Activated T-helper 1 cell treated with anti-CD3 and anti-CD28 coated beads, Interleukin-12 subunit alpha, Interleukin-12 subunit beta, Interleukin-2, Interleukin-4 antibody, amounts not matched to agents 30 ng/mL and 10 ng/mL and 1 ng/mL, durations not matched to agents 14 hours and 24 hours and 36 hours (primary cell): ENCODE measurements at regions not wholly inside any gene's neighbourhood (a gene's known extent, or its start where the extent isn't known, plus 50 kb on each side); places are given as distances from the start of the nearest gene placed in this dataset.

ENCODE experiments used
- DNase-seq: peaks from one replicate; pipeline ENCODE4 v3.0.0; 2021; ENCODE audit warnings: low spot score
- H3K27ac Mint-ChIP-seq: one replicate; pipeline ENCODE4 v1.8.0; 2021; ENCODE audit warnings: mild to moderate bottlenecking, mixed read lengths
- H3K27me3 Mint-ChIP-seq: one replicate; pipeline ENCODE4 v1.8.0; 2022; ENCODE audit warnings: mild to moderate bottlenecking, moderate library complexity, mixed read lengths; ENCODE audit not compliant: insufficient read depth
- H3K36me3 Mint-ChIP-seq: one replicate; pipeline ENCODE4 v1.8.0; 2021; ENCODE audit warnings: low read depth, mixed read lengths
- H3K4me1 Mint-ChIP-seq: one replicate; pipeline ENCODE4 v1.8.0; 2021; ENCODE audit warnings: low read depth, mixed read lengths
- H3K4me3 Mint-ChIP-seq: one replicate; pipeline ENCODE4 v1.8.0; 2021; ENCODE audit warnings: mild to moderate bottlenecking, moderate library complexity, mixed read lengths
- H3K9me3 Mint-ChIP-seq: one replicate; pipeline ENCODE4 v1.8.0; 2021; ENCODE audit warnings: mixed read lengths
- intact Hi-C: fragments of 100-400 bp; cut with micrococcal nuclease; formaldehyde crosslinking; loops from one replicate; pipeline ENCODE4 v1.15.1; 2024

GRCh38 chr3:21860657-21861056, 109.6 kb upstream of the ZNF385D start:
- Mint-ChIP-seq H3K36me3 (no peaks in the 10 kb centered on the region), H3K4me3 (no peak overlapping the region), H3K27ac (no peak overlapping the region), H3K27me3 (no peaks in the 10 kb centered on the region), H3K9me3 (peaks cover 4% of the 10 kb centered on the region), H3K4me1 (no peaks in the 10 kb centered on the region)
- DNase-seq, result no peak
- intact Hi-C loops, result no loop called here

- Mint-ChIP-seq H3K27me3 (no peaks in the 10 kb centered on the region), H3K27ac (no peak overlapping the region), H3K9me3 (peaks cover 27% of the 10 kb centered on the region), H3K4me1 (no peaks in the 10 kb centered on the region), H3K36me3 (no peaks in the 10 kb centered on the region), H3K4me3 (no peak overlapping the region)
- intact Hi-C loops, result no loop called here
- no peak for DNase-seq
Measured at GRCh38 chr3:21876782-21877181, 125.8 kb upstream of the ZNF385D start.

- no peaks in the 10 kb centered on the region for H3K27me3 Mint-ChIP-seq
- DNase-seq, result no peak
- intact Hi-C loops, result no loop called here
- H3K27ac Mint-ChIP-seq, result no peak overlapping the region
- no peaks in the 10 kb centered on the region for H3K36me3 Mint-ChIP-seq
- H3K4me3 Mint-ChIP-seq, result no peak overlapping the region
- H3K4me1 Mint-ChIP-seq, result no peaks in the 10 kb centered on the region
- peaks cover 27% of the 10 kb centered on the region for H3K9me3 Mint-ChIP-seq
Measured at GRCh38 chr3:21877214-21877754, 126.3 kb upstream of the ZNF385D start.

GRCh38 chr3:21879184-21879886, 128.3 kb upstream of the ZNF385D start:
- Mint-ChIP-seq H3K9me3 (peaks cover 27% of the 10 kb centered on the region), H3K27me3 (no peaks in the 10 kb centered on the region), H3K4me1 (no peaks in the 10 kb centered on the region), H3K4me3 (no peak overlapping the region), H3K36me3 (no peaks in the 10 kb centered on the region), H3K27ac (no peak overlapping the region)
- intact Hi-C loops, result no loop called here
- no peak for DNase-seq

GRCh38 chr3:21888656-21889055, 137.6 kb upstream of the ZNF385D start:
- peaks cover 4% of the 10 kb centered on the region for H3K9me3 Mint-ChIP-seq
- no peak for DNase-seq
- no peak overlapping the region for H3K4me3 Mint-ChIP-seq
- H3K27ac Mint-ChIP-seq, result no peak overlapping the region
- intact Hi-C loops, result no loop called here
- no peaks in the 10 kb centered on the region for H3K36me3 Mint-ChIP-seq
- H3K4me1 Mint-ChIP-seq, result no peaks in the 10 kb centered on the region
- H3K27me3 Mint-ChIP-seq, result no peaks in the 10 kb centered on the region

GRCh38 chr3:21889166-21889565, 138.2 kb upstream of the ZNF385D start:
- no peak overlapping the region for H3K27ac Mint-ChIP-seq
- H3K4me1 Mint-ChIP-seq, result no peaks in the 10 kb centered on the region
- H3K27me3 Mint-ChIP-seq, result no peaks in the 10 kb centered on the region
- DNase-seq, result no peak
- H3K36me3 Mint-ChIP-seq, result no peaks in the 10 kb centered on the region
- intact Hi-C loops, result no loop called here
- peaks cover 4% of the 10 kb centered on the region for H3K9me3 Mint-ChIP-seq
- no peak overlapping the region for H3K4me3 Mint-ChIP-seq

- Mint-ChIP-seq H3K27ac (no peak overlapping the region), H3K36me3 (no peaks in the 10 kb centered on the region), H3K27me3 (no peaks in the 10 kb centered on the region), H3K4me3 (no peak overlapping the region), H3K4me1 (no peaks in the 10 kb centered on the region), H3K9me3 (no peaks in the 10 kb centered on the region)
- no peak for DNase-seq
- intact Hi-C loops, result no loop called here
Measured at GRCh38 chr3:21892104-21892503, 141.1 kb upstream of the ZNF385D start.

GRCh38 chr3:21893242-21893641, 142.2 kb upstream of the ZNF385D start:
- Mint-ChIP-seq H3K9me3 (no peaks in the 10 kb centered on the region), H3K4me3 (no peak overlapping the region), H3K27me3 (no peaks in the 10 kb centered on the region), H3K4me1 (no peaks in the 10 kb centered on the region), H3K36me3 (no peaks in the 10 kb centered on the region), H3K27ac (no peak overlapping the region)
- intact Hi-C loops, result no loop called here
- no peak for DNase-seq

GRCh38 chr3:21894459-21895340, 143.7 kb upstream of the ZNF385D start:
- H3K36me3 Mint-ChIP-seq, result no peaks in the 10 kb centered on the region
- intact Hi-C loops, result no loop called here
- H3K27me3 Mint-ChIP-seq, result no peaks in the 10 kb centered on the region
- H3K27ac Mint-ChIP-seq, result no peak overlapping the region
- no peaks in the 10 kb centered on the region for H3K4me1 Mint-ChIP-seq
- H3K4me3 Mint-ChIP-seq, result no peak overlapping the region
- no peak for DNase-seq
- no peaks in the 10 kb centered on the region for H3K9me3 Mint-ChIP-seq

GRCh38 chr3:21898316-21898715, 147.3 kb upstream of the ZNF385D start:
- Mint-ChIP-seq H3K27me3 (no peaks in the 10 kb centered on the region), H3K36me3 (no peaks in the 10 kb centered on the region), H3K27ac (no peak overlapping the region), H3K4me1 (no peaks in the 10 kb centered on the region), H3K9me3 (no peaks in the 10 kb centered on the region), H3K4me3 (no peak overlapping the region)
- DNase-seq, result no peak
- intact Hi-C loops, result no loop called here

GRCh38 chr3:21901484-21901883, 150.5 kb upstream of the ZNF385D start:
- Mint-ChIP-seq H3K4me3 (no peak overlapping the region), H3K27ac (no peak overlapping the region), H3K4me1 (no peaks in the 10 kb centered on the region), H3K36me3 (no peaks in the 10 kb centered on the region), H3K27me3 (no peaks in the 10 kb centered on the region), H3K9me3 (no peaks in the 10 kb centered on the region)
- intact Hi-C loops, result no loop called here
- no peak for DNase-seq

GRCh38 chr3:21902956-21903355, 151.9 kb upstream of the ZNF385D start:
- intact Hi-C loops, result no loop called here
- Mint-ChIP-seq H3K27me3 (no peaks in the 10 kb centered on the region), H3K9me3 (no peaks in the 10 kb centered on the region), H3K4me1 (no peaks in the 10 kb centered on the region), H3K27ac (no peak overlapping the region), H3K4me3 (no peak overlapping the region), H3K36me3 (no peaks in the 10 kb centered on the region)
- DNase-seq, result no peak

- no peak overlapping the region for H3K27ac Mint-ChIP-seq
- H3K4me1 Mint-ChIP-seq, result no peaks in the 10 kb centered on the region
- peaks cover 3% of the 10 kb centered on the region for H3K9me3 Mint-ChIP-seq
- intact Hi-C loops, result no loop called here
- no peaks in the 10 kb centered on the region for H3K36me3 Mint-ChIP-seq
- DNase-seq, result no peak
- no peaks in the 10 kb centered on the region for H3K27me3 Mint-ChIP-seq
- H3K4me3 Mint-ChIP-seq, result no peak overlapping the region
Measured at GRCh38 chr3:21909096-21909495, 158.1 kb upstream of the ZNF385D start.
